HEK293 (cell line): ENCODE measurements at regions not wholly inside any gene's neighbourhood (a gene's known extent, or its start where the extent isn't known, plus 50 kb on each side); places are given as distances from the start of the nearest gene placed in this dataset.

Experiments used
- CTCF ChIA-PET: fragments of 350-600 bp; formaldehyde crosslinking; extraction: SDS; loops from one replicate; lab custom pipeline; 2021; ENCODE audit warnings: antibody characterized with exemption; lab: Yijun Ruan, JAX
- POLR2A ChIA-PET: fragments of 300-600 bp; formaldehyde crosslinking; extraction: SDS; loops from one replicate; lab custom pipeline; 2020; ENCODE audit warnings: antibody characterized with exemption, inconsistent platforms; lab: Yijun Ruan, JAX
- H3K27ac ChIP-seq: fragments of 200-500 bp; sonication (Bioruptor generic); 2 replicates; pipeline ENCODE4 v1.5.1; 2014; ENCODE audit warnings: low read depth, low read length, control low read depth, inconsistent platforms; ENCODE audit errors: extremely low read depth
- H3K36me3 ChIP-seq, 2 experiments: fragments of 200-500 bp in 1 of 2; sonication (Bioruptor generic) in 1 of 2; 1 replicate in 1 of 2; 2 replicates in 1 of 2; pipeline ENCODE4 v1.5.1; 2014 to 2017; ENCODE audit warnings: inconsistent platforms in 2 of 2, low read length in 2 of 2; ENCODE audit not compliant: control insufficient read depth in 2 of 2, insufficient read depth in 1 of 2
- H3K4me1 ChIP-seq: fragments of 200-500 bp; sonication (Bioruptor generic); 2 replicates; pipeline ENCODE4 v1.5.1; 2014; ENCODE audit warnings: mild to moderate bottlenecking, low read length, inconsistent platforms; ENCODE audit not compliant: control insufficient read depth, insufficient read depth
- H3K4me3 ChIP-seq: 2 replicates; pipeline ENCODE4 v1.5.1; 2011; ENCODE audit warnings: low read depth, mild to moderate bottlenecking, control low read depth, low read length, moderate library complexity
- H3K9me3 ChIP-seq: fragments of 200-500 bp; sonication (Bioruptor generic); 2 replicates; pipeline ENCODE4 v1.5.1; 2014; ENCODE audit warnings: low read depth, low read length, inconsistent platforms; ENCODE audit not compliant: control insufficient read depth, insufficient read depth
- HOXD13 ChIP-seq: sonication (generic); formaldehyde crosslinking; IDR thresholded peaks from 2 replicates; pipeline ENCODE4 v1.8.0; 2022; ENCODE audit warnings: missing genetic modification reagents, borderline replicate concordance
- ZBTB20 ChIP-seq: fragments of 450-650 bp; formaldehyde crosslinking; IDR thresholded peaks from 2 replicates; pipeline ENCODE4 v1.5.1; 2016; ENCODE audit warnings: missing biosample characterization, missing genetic modification characterization
- ZNF501 ChIP-seq: fragments of 450-650 bp; formaldehyde crosslinking; IDR thresholded peaks from 2 replicates; pipeline ENCODE4 v1.5.1; 2016; ENCODE audit warnings: missing biosample characterization, missing genetic modification characterization
- ZNF621 ChIP-seq: fragments of 450-650 bp; formaldehyde crosslinking; IDR thresholded peaks from 2 replicates; pipeline ENCODE4 v1.5.1; 2017; ENCODE audit warnings: missing biosample characterization, missing genetic modification characterization
- ZNF624 ChIP-seq: fragments of 450-650 bp; formaldehyde crosslinking; IDR thresholded peaks from 2 replicates; pipeline ENCODE4 v1.5.1; 2017; ENCODE audit warnings: missing biosample characterization, missing genetic modification characterization
- ZNF629 ChIP-seq: fragments of 450-650 bp; formaldehyde crosslinking; IDR thresholded peaks from 2 replicates; pipeline ENCODE4 v1.5.1; 2017; ENCODE audit warnings: missing biosample characterization, missing genetic modification characterization
- ZNF701 ChIP-seq: fragments of 450-650 bp; formaldehyde crosslinking; IDR thresholded peaks from 2 replicates; pipeline ENCODE4 v1.5.1; 2016; ENCODE audit warnings: missing biosample characterization, missing genetic modification characterization
- ZNF76 ChIP-seq: fragments of 450-650 bp; formaldehyde crosslinking; IDR thresholded peaks from 2 replicates; pipeline ENCODE4; 2016; ENCODE audit warnings: low read depth, missing biosample characterization, missing genetic modification characterization, borderline replicate concordance
- ZNF830 ChIP-seq: fragments of 450-650 bp; IDR thresholded peaks from 2 replicates; pipeline ENCODE4 v1.5.0; 2018; ENCODE audit warnings: missing biosample characterization, missing genetic modification characterization, low read depth, mild to moderate bottlenecking, moderate library complexity
- ZSCAN23 ChIP-seq: fragments of 450-650 bp; formaldehyde crosslinking; IDR thresholded peaks from 2 replicates; pipeline ENCODE4 v1.5.1; 2016; ENCODE audit warnings: missing biosample characterization, missing genetic modification characterization
- TF ChIP-seq, protein P1 (sequence below): fragments of 450-650 bp; formaldehyde crosslinking; IDR thresholded peaks from 2 replicates; pipeline ENCODE4 v1.5.1; 2016; ENCODE audit warnings: missing biosample characterization, missing genetic modification characterization
- TF ChIP-seq, protein P2 (sequence below): fragments of 450-650 bp; formaldehyde crosslinking; IDR thresholded peaks from 2 replicates; pipeline ENCODE4 v1.5.1; 2016; ENCODE audit warnings: missing biosample characterization, missing genetic modification characterization
- TF ChIP-seq, protein P3 (sequence below): fragments of 450-650 bp; formaldehyde crosslinking; IDR thresholded peaks from 2 replicates; pipeline ENCODE4 v1.5.1; 2016; ENCODE audit warnings: missing biosample characterization, missing genetic modification characterization
- TF ChIP-seq, protein P4 (sequence below): fragments of 450-650 bp; formaldehyde crosslinking; IDR thresholded peaks from 2 replicates; pipeline ENCODE4 v1.5.1; 2016; ENCODE audit warnings: missing biosample characterization, missing genetic modification characterization
- TF ChIP-seq, protein P5 (sequence below): fragments of 450-650 bp; formaldehyde crosslinking; IDR thresholded peaks from 2 replicates; pipeline ENCODE4 v1.5.1; 2016; ENCODE audit warnings: missing biosample characterization, missing genetic modification characterization, borderline replicate concordance

DNA sequence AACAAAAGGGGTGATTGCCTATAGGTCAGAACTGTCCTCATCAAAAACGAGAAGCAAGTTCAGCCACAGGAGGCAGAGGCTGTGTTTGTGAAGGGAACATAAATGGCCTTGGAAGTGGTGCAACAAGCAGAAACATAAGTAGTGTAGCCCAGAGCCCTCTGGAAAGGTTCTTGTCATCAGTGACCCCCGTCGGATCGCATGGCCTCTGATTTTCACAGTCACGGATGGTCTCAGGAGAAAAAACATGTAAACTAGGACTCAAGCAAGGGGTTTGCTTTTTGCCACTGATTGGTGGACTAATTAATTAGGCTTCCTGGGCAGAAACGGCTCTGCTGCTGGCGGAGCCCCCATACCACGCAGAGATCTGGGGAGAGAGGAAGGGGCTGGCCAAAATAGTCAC lies 496.5 kb upstream of the MKI67 start:
- CTCF ChIA-PET = interaction anchor here (0.7 to 0.8 kb wide), 2 partner anchors 9 to 1194 kb away, joined by 3 read pairs; no protein-coding TSS in a partner anchor

DNA sequence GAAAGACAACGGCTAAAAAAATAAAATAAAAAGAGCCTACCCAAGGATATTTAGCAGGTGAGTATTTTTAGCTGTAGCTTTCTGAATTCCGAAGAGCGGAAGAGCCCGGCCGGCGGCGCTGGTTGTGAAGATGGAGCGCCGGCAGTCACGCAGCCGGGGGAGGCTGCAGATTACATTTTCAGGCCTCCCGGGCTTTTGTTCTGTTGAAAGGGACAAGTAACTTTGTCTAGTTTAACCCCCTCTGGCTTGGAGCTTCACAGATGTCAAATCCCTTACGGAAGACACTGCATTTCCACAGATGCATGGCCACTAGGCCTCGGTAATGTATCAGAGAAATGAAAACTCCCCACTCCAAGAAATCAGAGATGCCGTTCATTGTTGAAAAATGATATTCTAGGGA lies 497.6 kb upstream of the MKI67 start:
- CTCF ChIA-PET = interaction anchor here (0.6 kb wide), 2 partner anchors 23 to 269 kb away, joined by 3 read pairs; no protein-coding TSS in a partner anchor
- POLR2A ChIA-PET = no interaction called here
- TF ChIP-seq ZNF501 (tag by site-specific recombination) (no peak), ZNF621 (tag by site-specific recombination) (no peak), ZNF76 (tag by site-specific recombination) (no peak), HOXD13 (no peak), ZSCAN23 (tag by site-specific recombination) (no peak), ZNF701 (tag by site-specific recombination) (no peak)
- TF ChIP-seq, protein P1, sequence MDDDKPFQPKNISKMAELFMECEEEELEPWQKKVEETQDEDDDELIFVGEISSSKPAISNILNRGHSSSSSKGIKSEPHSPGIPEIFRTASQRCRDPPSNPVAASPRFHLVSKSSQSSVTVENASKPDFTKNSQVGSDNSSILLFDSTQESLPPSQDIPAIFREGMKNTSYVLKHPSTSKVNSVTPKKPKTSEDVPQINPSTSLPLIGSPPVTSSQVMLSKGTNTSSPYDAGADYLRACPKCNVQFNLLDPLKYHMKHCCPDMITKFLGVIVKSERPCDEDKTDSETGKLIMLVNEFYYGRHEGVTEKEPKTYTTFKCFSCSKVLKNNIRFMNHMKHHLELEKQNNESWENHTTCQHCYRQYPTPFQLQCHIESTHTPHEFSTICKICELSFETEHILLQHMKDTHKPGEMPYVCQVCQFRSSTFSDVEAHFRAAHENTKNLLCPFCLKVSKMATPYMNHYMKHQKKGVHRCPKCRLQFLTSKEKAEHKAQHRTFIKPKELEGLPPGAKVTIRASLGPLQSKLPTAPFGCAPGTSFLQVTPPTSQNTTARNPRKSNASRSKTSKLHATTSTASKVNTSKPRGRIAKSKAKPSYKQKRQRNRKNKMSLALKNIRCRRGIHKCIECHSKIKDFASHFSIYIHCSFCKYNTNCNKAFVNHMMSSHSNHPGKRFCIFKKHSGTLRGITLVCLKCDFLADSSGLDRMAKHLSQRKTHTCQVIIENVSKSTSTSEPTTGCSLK (tag by site-specific recombination) = no peak
- TF ChIP-seq, all 188 proteins: peak for 0

More for the DNA sequence above, 496.5 kb upstream of the MKI67 start:
- no peaks in the 10 kb centered on the region for H3K9me3 ChIP-seq
- no peak overlapping the region for H3K4me3 ChIP-seq
- TF ChIP-seq, protein P2, sequence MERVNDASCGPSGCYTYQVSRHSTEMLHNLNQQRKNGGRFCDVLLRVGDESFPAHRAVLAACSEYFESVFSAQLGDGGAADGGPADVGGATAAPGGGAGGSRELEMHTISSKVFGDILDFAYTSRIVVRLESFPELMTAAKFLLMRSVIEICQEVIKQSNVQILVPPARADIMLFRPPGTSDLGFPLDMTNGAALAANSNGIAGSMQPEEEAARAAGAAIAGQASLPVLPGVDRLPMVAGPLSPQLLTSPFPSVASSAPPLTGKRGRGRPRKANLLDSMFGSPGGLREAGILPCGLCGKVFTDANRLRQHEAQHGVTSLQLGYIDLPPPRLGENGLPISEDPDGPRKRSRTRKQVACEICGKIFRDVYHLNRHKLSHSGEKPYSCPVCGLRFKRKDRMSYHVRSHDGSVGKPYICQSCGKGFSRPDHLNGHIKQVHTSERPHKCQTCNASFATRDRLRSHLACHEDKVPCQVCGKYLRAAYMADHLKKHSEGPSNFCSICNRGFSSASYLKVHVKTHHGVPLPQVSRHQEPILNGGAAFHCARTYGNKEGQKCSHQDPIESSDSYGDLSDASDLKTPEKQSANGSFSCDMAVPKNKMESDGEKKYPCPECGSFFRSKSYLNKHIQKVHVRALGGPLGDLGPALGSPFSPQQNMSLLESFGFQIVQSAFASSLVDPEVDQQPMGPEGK (tag by site-specific recombination) = no peak
- TF ChIP-seq ZNF624 (tag by site-specific recombination) (no peak), ZBTB20 (tag by site-specific recombination) (no peak), ZNF629 (no peak), ZNF830 (no peak)
- TF ChIP-seq, protein P3, sequence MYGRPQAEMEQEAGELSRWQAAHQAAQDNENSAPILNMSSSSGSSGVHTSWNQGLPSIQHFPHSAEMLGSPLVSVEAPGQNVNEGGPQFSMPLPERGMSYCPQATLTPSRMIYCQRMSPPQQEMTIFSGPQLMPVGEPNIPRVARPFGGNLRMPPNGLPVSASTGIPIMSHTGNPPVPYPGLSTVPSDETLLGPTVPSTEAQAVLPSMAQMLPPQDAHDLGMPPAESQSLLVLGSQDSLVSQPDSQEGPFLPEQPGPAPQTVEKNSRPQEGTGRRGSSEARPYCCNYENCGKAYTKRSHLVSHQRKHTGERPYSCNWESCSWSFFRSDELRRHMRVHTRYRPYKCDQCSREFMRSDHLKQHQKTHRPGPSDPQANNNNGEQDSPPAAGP (tag by site-specific recombination) = no peak
- TF ChIP-seq, protein P4, sequence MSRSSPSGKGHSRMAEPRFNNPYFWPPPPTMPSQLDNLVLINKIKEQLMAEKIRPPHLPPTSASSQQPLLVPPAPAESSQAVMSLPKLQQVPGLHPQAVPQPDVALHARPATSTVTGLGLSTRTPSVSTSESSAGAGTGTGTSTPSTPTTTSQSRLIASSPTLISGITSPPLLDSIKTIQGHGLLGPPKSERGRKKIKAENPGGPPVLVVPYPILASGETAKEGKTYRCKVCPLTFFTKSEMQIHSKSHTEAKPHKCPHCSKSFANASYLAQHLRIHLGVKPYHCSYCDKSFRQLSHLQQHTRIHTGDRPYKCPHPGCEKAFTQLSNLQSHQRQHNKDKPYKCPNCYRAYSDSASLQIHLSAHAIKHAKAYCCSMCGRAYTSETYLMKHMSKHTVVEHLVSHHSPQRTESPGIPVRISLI (tag by site-specific recombination) = no peak
- TF ChIP-seq, protein P5, sequence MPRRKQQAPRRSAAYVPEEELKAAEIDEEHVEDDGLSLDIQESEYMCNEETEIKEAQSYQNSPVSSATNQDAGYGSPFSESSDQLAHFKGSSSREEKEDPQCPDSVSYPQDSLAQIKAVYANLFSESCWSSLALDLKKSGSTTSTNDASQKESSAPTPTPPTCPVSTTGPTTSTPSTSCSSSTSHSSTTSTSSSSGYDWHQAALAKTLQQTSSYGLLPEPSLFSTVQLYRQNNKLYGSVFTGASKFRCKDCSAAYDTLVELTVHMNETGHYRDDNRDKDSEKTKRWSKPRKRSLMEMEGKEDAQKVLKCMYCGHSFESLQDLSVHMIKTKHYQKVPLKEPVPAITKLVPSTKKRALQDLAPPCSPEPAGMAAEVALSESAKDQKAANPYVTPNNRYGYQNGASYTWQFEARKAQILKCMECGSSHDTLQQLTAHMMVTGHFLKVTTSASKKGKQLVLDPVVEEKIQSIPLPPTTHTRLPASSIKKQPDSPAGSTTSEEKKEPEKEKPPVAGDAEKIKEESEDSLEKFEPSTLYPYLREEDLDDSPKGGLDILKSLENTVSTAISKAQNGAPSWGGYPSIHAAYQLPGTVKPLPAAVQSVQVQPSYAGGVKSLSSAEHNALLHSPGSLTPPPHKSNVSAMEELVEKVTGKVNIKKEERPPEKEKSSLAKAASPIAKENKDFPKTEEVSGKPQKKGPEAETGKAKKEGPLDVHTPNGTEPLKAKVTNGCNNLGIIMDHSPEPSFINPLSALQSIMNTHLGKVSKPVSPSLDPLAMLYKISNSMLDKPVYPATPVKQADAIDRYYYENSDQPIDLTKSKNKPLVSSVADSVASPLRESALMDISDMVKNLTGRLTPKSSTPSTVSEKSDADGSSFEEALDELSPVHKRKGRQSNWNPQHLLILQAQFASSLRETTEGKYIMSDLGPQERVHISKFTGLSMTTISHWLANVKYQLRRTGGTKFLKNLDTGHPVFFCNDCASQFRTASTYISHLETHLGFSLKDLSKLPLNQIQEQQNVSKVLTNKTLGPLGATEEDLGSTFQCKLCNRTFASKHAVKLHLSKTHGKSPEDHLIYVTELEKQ (tag by site-specific recombination) = no peak
- no peaks in the 10 kb centered on the region for H3K36me3 ChIP-seq
- H3K27ac ChIP-seq = no peak overlapping the region
- POLR2A ChIA-PET = no interaction called here
- H3K4me1 ChIP-seq = no peaks in the 10 kb centered on the region

More for the DNA sequence above, 497.6 kb upstream of the MKI67 start:
- H3K27ac ChIP-seq = no peak overlapping the region
- H3K9me3 ChIP-seq = no peaks in the 10 kb centered on the region
- no peaks in the 10 kb centered on the region for H3K36me3 ChIP-seq
- H3K4me3 ChIP-seq = no peak overlapping the region
- H3K4me1 ChIP-seq = no peaks in the 10 kb centered on the region
